SK-N-SH (cell line): ENCODE measurements at regions not wholly inside any gene's neighbourhood (a gene's known extent, or its start where the extent isn't known, plus 50 kb on each side); places are given as distances from the start of the nearest gene placed in this dataset.

Experiments
- EP300 ChIP-seq, 2 experiments: IDR thresholded peaks; 2 replicates each; pipeline versions ENCODE4 v1.4.0 to v1.6.1; 2012; ENCODE audit warnings: borderline replicate concordance in 1 of 2, low read depth in 1 of 2, low read length in 1 of 2
- EZH2phosphoT487 ChIP-seq: fragments of 200-600 bp; sonication (generic); IDR thresholded peaks from 2 replicates; pipeline ENCODE4 v1.6.1; 2017; ENCODE audit warnings: low read depth, mixed run types, mild to moderate bottlenecking, antibody characterized with exemption, moderate library complexity, borderline replicate concordance
- FOXM1 ChIP-seq: IDR thresholded peaks from 2 replicates; pipeline ENCODE4 v1.4.0; 2012; ENCODE audit warnings: low read depth, mild to moderate bottlenecking
- JUND ChIP-seq: IDR thresholded peaks from 2 replicates; pipeline ENCODE4 v1.4.0; 2012
- MXI1 ChIP-seq: IDR thresholded peaks from 2 replicates; pipeline ENCODE4 v1.6.1; 2012; ENCODE audit warnings: mild to moderate bottlenecking, low read depth, low read length, improper control_type of control experiment
- POLR2AphosphoS5 ChIP-seq: IDR thresholded peaks from 2 replicates; pipeline ENCODE4 v1.6.1; 2012; ENCODE audit warnings: low read depth, low read length
- RXRA ChIP-seq: IDR thresholded peaks from 2 replicates; pipeline ENCODE4 v1.4.0; 2012; ENCODE audit warnings: low read depth, mild to moderate bottlenecking, borderline replicate concordance
- YY1 ChIP-seq: IDR thresholded peaks from 2 replicates; pipeline ENCODE4 v1.4.0; 2012; ENCODE audit warnings: low read depth, mild to moderate bottlenecking
- TF ChIP-seq, protein P1 (sequence below): fragments of 200-600 bp; sonication (generic); IDR thresholded peaks from 2 replicates; pipeline ENCODE4 v1.6.1; 2017; ENCODE audit warnings: antibody characterized with exemption, mild to moderate bottlenecking, moderate library complexity
- TF ChIP-seq, protein P2 (sequence below): IDR thresholded peaks from 2 replicates; pipeline ENCODE4 v1.4.0; 2012; ENCODE audit warnings: low read depth, borderline replicate concordance
- TF ChIP-seq, protein P3 (sequence below): fragments of 150-350 bp; IDR thresholded peaks from 2 replicates; pipeline ENCODE4 v1.6.1; 2017; ENCODE audit warnings: antibody characterized with exemption, low read length, low read depth, borderline replicate concordance

DNA sequence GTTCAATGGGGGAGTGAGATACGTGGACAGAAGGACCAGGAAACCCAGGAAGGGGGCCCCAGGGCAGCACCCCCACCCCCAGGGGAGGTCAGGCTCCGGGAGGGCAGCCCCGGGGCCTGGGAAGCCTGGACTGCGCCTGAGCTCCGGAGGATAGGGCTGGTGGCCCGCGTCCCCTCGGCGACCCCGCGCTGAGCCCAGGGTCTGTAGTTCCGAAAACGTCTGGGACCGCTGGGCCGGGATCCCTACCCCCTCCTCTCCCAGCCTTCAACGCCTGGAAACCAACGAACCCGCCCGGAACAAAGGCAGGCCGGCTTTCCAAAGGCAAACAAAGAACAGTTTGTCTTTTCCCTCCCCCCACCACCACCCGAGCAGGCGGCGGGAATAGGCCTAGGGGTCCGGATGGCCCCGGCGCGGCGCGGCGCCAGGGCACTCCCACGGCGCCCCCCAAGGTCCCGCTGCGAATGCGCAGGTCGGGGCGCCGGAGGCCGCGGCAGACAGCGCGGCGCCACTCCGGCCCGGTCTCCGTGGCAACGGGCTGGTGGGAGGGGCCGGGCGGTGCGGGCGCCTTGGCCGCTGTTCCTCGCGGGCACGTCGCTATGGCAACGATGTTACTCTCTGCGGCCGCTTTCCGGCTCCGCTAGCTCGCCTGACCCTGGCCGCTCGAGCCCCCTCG lies 58.5 kb downstream of the IGLL1 start:
- peak; percentile 34 to 86; a peak in 3 of 4 replicates for TF ChIP-seq EP300 (IDR thresholded peaks at IDR 0.05; ENCODE audit: borderline replicate concordance in 1 of 2, low read depth in 1 of 2, low read length in 1 of 2)
- peak; percentile 90 for TF ChIP-seq MXI1
- TF ChIP-seq RXRA = no peak
- TF ChIP-seq, protein P1, sequence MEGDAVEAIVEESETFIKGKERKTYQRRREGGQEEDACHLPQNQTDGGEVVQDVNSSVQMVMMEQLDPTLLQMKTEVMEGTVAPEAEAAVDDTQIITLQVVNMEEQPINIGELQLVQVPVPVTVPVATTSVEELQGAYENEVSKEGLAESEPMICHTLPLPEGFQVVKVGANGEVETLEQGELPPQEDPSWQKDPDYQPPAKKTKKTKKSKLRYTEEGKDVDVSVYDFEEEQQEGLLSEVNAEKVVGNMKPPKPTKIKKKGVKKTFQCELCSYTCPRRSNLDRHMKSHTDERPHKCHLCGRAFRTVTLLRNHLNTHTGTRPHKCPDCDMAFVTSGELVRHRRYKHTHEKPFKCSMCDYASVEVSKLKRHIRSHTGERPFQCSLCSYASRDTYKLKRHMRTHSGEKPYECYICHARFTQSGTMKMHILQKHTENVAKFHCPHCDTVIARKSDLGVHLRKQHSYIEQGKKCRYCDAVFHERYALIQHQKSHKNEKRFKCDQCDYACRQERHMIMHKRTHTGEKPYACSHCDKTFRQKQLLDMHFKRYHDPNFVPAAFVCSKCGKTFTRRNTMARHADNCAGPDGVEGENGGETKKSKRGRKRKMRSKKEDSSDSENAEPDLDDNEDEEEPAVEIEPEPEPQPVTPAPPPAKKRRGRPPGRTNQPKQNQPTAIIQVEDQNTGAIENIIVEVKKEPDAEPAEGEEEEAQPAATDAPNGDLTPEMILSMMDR = no peak
- TF ChIP-seq POLR2AphosphoS5 = peak; percentile 66
- TF ChIP-seq EZH2phosphoT487 = no peak
- no peak for TF ChIP-seq YY1
- TF ChIP-seq, protein P2, sequence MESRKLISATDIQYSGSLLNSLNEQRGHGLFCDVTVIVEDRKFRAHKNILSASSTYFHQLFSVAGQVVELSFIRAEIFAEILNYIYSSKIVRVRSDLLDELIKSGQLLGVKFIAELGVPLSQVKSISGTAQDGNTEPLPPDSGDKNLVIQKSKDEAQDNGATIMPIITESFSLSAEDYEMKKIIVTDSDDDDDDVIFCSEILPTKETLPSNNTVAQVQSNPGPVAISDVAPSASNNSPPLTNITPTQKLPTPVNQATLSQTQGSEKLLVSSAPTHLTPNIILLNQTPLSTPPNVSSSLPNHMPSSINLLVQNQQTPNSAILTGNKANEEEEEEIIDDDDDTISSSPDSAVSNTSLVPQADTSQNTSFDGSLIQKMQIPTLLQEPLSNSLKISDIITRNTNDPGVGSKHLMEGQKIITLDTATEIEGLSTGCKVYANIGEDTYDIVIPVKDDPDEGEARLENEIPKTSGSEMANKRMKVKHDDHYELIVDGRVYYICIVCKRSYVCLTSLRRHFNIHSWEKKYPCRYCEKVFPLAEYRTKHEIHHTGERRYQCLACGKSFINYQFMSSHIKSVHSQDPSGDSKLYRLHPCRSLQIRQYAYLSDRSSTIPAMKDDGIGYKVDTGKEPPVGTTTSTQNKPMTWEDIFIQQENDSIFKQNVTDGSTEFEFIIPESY = no peak
- TF ChIP-seq, protein P3, sequence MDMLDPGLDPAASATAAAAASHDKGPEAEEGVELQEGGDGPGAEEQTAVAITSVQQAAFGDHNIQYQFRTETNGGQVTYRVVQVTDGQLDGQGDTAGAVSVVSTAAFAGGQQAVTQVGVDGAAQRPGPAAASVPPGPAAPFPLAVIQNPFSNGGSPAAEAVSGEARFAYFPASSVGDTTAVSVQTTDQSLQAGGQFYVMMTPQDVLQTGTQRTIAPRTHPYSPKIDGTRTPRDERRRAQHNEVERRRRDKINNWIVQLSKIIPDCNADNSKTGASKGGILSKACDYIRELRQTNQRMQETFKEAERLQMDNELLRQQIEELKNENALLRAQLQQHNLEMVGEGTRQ = no peak
- no peak; the same call in 1 of the 2 replicates for TF ChIP-seq FOXM1
- no peak for TF ChIP-seq JUND
